NCI-H2171 treated with DMSO at 0.1 percent for 48 hours (cell line): ENCODE measurements at regions not wholly inside any gene's neighbourhood (a gene's known extent, or its start where the extent isn't known, plus 50 kb on each side); places are given as distances from the start of the nearest gene placed in this dataset.
"Not testable (repeated sequence)": the region's sequence is repeated elsewhere in the genome, so short reads cannot be mapped to it uniquely, and the experiment has no call there.

Experiments
- DNase-seq: peaks from one replicate; lab custom pipeline; 2025; lab: John Stamatoyannopoulos, UW

DNA sequence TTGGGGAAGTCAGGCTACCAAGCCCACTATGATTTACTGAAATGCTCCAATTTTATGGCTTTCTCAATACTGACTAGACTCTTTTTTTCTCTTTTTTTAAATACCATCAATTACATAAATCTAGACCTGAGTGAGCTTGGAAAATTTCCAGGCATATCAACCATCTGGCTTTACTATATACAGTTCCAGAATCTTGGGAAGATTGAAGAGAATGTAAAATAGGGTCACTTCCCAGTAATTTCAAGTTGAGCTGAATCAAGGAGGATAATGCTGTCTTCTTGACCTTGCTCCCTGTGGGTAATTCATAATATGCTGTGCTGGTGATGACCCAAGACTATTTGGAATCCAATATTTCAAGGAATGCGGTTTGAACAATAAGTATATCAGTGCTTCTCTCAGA is 108.1 kb downstream of the MAP3K21 start:
- peak; percentile 66 for DNase-seq

DNA sequence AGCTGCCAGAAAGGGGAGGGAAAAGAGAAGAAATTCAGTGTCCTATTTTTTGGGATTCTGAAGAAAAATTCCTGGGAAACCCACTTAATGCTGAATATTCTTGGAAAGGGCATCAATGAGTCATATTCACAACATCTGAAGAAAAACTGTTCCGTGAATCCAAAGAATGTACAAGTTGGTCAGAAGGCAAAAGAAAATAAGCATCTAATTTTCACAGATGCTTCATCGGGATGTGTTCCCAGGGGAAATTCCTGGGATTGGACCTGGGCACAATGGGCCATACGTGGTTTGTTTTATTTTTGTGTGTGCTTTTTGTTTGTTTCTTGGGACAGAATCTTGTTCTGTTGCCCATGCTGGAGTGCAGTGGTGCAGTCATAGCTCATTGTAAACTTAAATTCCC is 112.2 kb downstream of the MAP3K21 start:
- no peak for DNase-seq

DNA sequence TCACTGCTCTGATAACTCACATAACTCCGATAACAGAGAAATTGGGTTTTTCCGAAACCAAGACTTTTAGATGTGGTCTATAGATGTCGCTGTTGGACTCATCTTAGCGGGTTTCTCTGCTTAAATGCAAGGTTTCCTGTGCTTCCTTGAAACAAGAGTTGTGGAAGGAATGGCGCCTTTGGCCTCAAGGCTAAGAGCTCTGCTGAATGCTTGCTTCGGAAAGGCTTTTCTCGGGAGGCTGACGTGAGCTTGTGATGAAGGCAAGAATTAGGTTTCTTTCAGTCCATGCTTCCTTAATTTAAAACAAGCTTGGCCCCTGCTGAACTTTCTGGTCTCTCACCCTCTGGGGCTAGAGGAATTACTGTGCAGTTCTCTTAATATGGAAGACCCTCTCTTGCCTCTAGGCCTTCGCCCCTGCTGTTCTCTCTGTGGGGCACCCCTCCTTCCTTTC is 113.5 kb downstream of the MAP3K21 start:
- DNase-seq: peak; percentile 75

DNA sequence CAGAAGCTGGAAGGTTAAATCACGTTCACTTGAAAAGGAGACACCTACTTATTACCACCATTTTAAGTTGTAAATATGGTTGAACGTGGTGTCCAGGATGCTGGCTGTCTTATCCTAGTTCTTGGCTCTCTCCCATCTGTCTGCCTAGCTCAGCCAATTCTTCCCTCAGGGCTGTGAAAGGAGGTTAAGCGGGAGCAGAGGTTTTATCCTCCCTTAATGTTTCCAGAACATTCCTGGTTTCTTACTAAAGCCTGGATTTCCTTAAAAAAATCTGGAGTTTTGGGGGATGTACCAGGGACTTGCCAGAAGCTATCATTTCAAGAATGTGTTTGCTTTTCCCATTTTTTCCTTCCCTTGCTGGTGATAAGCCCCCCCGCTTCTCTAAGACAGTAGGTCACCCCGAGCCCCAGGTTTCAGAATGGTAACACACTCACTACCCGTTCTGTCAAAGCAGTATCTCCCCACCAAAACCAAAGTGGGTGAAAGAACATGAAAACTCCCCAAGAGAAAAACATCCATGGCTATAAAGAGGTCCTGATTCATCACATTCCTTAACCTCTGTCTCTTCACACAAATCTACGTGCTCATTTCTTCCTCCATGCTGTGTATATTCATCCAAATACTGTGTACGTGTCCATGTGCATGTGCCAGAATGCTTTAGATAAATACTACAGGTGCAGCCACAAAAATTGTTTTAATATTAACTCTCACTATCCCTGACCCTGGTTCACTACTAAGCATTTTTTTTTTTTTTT is 114.7 kb downstream of the MAP3K21 start:
- peak; percentile 5 for DNase-seq

DNA sequence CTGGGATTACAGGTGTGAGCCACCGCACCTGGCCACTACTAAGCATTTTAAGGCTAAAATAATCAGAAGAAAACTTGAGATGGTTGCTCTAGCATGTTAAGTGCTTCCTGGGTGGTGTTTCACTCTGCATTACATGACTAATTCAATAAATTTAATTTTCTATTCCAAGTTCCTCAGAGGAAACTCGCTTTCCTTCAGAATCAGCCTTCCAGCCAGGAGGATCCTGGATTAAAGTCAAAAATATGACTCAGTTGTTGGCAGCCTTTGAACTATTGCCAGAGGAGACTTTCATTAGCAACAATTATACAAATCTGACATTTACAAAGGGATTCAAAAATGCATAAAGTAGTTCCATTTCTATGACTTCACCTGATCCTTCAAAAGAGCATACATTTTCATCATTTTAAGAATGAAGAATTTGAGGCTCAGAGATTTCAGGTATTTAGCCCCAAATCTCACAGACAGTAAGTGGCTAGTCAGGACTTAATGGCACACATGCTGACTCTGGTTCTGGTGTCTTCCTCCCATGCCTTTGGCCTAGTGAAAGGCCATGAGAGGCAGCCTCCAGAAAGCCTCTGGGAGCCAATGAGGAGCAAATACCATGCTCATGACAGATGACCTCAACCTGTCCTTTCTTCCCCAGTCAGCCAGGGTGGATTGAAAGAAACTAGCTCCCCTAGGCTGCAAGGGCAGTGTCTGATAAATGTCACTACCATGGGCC is 115.7 kb downstream of the MAP3K21 start:
- no peak for DNase-seq

DNA sequence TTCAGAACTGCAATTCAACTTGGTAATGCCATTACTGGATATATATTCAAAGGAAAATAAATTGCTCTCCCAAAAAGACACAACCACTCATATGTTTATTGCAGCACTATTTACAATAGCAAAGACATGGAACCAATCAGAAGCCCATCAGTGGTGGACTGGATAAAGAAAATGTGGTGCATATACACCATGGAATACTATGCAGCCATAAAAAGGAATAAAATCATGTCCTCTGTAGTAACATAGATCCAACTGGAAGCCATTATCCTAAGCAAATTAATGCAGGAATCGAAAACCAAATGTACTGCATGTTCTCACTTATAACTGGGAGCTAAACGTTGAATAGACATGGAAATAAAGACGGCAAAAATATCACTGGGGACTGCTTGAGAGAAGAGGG is 117.0 kb downstream of the MAP3K21 start:
- DNase-seq: no peak

DNA sequence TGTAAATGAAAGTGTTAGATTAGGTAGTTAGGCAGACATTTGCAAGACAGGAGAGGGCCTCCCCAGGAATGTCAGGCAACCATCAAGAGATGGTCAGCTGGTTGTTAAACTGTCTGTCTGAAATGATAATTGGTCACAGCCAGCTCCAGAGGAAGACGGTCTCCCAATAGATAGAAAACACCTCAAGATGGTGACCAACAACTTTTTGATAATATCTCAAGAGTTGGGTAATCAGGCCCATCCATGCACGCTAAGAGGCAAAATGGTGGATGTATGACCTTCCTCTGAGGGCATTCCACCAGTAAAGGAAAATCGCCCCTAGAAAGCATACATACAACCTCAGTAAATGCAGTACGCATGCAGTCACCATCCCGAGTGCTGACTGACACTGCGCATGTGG is 118.2 kb downstream of the MAP3K21 start:
- DNase-seq: no peak

DNA sequence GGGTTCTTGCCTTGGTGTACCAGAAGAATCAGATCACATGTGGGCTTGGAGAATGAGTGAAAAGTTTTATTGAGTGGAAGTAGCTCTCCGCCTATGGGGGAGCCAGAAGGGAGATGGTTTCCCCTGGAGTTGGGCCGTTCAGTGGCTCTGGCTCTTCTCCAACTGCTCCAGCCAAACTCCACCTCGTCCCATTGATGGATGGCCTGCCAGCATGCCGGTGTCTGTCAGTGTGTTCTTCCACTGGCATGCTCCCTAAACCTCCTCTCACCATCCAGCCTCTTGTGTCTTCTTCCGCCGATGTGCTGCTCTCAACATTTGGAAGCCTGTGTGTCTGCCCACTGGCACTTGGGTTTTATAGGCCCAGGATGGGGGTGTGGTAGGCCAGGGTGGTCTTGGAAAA is 119.4 kb downstream of the MAP3K21 start:
- DNase-seq: no peak

DNA sequence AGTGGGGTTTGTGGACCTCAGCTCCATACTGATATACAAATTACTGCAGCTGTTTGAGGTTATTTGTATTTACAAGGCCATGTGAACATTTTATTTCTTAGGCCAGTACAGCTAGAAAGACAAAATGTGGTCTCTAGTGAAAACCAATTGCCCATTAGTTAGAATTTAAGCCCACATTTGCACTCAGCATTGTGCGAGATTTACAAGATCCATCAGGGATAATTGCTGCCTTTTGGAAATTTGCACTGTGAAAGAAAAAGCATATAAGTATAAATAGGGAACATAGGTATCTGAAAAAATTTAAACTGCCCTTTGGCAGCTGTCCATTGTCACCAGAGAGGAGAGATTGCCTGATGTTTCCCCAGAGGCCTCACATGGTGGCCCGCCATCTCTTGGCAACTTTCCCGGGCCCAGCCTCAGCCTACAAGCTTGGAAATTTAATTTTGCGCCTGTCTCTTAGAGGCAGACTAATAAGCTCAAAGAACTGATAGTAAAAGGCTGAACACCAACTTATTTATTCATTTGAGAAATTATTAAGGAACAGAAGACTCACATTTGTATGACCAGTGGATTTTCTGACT is 120.7 kb downstream of the MAP3K21 start:
- DNase-seq: peak; percentile 71

DNA sequence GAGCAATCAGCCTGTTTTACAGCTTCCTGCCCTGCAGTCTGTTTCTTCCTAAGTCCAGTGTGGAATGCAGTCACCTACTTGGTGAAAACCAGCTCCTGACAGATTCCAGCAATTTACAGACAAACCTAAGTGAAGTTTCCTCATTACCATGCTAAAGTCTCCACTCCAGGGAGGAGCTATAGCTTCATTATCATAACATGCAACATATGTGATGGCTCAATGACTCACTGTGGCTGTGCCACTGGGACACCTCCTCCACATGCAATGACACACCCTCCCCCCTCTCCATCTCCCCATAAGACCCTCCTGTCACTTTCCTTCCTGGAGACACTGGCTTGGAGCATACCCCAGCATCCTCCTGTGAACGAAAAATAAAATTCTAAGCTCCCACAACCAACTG is 125.2 kb downstream of the MAP3K21 start:
- DNase-seq: no peak

DNA sequence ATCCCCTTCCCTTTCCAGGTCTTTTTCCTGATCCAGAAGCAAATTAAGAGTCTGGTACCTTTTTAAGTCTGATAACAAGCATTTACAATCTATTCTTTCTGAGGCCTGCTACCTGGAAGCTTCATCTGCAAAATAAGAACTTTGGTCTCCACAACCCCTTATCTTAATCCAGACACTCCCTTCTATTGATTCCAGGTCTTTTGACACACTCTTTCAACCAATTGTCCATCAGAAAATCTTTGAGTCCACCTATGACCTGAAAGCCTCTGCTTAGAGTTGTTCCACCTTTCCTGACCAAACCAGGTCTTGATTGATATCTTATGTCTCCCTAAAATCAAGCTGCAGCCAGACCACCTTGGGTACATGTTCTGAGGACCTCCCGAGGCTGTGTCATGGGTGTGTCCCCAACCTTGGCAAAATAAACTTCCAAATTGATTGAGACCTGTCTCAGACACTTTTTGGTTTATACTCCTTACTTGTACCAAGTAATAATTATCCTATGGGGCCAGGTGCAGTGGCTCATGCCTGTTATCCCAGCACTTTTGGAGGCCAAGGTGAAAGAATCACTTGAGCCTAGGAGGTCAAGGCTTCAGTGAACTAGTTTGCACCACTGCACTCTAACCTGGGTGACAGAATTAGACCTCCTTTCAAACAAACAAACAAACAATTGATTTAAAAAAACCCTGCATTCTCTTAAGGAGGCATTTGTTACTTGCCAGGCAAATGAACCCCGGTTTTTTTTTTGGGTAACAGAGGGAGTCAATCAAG is 126.1 kb downstream of the MAP3K21 start:
- no peak for DNase-seq

DNA sequence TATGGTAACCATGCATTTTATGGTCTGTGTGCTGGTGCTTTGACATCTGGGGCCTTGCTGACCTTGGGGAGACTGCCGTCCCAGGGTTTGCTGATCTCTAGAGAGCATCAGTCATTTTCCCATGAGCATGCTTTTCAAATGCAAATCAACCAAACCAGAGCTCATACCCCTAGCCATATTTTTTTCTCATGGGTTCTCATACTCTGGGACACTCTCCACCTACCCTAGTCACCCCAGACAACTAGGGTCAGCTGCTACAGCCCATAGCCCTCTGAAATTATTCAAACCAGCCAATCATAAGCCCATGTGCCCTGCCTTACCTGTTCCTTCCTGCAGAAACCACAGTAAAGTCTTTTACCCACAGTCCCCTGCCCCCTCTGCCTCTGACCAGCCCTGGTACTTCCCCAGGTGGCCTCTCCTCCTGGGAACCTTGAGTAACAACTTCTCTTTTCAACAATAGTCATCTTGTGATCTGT is 132.0 kb downstream of the MAP3K21 start:
- no peak for DNase-seq

DNA sequence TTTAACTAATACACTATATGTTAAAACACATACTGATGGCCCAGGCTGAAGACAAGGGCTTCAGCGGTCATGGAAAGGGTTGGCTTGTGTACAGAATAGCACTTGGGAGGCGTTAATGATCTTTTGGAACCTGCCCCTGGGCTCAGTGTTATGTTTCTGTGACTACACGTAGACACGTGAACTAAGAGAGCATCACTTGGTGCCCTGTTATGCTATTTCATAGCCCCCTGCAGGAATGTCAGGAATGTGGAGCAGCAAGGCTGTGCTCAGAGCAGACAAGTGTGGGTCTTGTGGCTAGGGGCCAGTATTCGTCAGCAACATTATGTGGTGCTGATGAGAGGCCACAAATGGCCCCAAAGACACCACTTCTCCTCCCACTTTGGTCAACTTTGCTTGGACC is 132.4 kb downstream of the MAP3K21 start:
- no peak for DNase-seq

DNA sequence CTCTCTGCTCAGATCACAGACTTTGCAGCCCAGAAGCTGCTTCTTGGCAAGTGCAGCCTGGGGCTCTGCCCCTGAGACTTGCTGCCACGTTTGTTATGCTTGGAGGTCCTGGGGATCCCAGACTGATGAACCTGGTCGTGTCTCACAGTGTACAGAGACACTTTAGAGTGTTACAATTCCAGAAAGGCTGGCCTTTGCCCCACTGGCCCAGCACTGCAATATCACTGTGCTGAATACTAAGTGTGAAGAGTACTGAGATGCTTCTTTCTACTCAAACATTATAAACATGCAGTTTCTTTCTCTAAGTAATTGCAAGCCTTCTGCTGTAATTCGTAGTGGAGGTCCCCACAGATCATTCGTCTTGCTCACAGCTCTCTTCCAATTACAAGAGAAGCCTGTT is 133.2 kb downstream of the MAP3K21 start:
- no peak for DNase-seq

DNA sequence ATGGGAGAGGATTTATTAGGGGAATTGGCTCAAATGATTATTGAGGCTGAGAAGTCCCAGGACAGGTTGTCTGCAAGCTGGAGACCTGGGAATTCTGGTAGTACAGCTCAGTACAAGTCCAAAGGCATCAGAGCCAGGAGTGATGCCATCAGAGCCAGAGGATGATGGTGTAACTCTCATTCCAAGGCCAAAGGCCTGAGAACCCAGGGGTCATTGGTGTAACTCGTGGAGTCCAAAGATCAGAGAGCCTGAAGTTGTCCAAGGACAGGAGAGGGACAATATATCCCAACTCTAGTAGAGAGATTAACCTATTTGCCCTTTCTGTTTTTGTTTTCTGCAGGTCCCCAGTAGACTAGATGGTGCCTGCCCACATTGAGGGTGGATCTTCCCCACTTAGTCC is 134.3 kb downstream of the MAP3K21 start:
- DNase-seq: no peak

DNA sequence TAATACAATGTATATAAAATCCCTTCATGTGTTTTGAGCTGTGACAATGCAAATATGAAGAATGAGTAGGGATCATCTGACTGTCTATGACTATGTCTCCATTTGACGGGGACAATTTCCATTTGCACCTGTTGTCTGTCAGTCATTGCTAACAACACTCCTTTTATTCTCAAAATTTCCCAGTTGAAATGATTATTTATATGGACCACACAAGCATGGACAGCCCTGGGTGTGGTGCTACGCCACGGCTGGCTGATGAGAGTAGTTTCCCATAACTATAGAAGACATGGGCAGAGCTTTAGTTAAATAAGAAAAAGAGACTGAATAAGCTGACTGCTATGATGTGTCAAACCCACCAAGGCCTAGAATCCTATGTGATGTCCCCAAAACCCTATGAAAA is 135.8 kb downstream of the MAP3K21 start:
- no peak for DNase-seq

DNA sequence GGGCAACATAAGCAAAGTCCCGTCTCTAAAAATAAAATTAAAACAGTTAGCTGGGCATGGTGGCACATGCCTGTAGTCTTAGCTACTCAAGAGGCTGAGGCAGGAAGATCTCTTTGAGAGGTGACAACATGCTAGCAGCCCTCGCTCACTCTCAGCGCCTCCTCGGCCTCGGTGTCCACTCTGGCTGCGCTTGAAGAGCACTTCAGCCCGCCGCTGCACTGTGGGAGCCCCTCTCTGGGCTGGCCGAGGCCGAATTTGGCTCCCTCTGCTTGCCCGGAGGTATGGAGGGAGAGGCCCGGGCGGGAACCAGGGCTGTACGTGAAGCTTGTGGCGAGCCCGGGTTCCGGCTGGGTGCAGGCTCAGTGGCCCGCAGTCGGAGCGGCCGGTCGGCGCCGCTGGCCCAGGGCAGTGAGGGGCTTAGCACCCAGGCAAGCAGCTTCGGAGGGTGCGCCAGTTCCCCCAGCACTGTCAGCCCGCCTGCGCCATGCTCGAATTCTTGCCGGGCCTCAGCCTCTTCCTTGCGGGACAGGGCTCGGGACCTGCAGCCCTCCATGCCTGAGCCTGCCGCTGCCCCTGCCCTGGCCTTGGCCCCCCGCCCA is 138.3 kb downstream of the MAP3K21 start:
- no peak for DNase-seq

DNA sequence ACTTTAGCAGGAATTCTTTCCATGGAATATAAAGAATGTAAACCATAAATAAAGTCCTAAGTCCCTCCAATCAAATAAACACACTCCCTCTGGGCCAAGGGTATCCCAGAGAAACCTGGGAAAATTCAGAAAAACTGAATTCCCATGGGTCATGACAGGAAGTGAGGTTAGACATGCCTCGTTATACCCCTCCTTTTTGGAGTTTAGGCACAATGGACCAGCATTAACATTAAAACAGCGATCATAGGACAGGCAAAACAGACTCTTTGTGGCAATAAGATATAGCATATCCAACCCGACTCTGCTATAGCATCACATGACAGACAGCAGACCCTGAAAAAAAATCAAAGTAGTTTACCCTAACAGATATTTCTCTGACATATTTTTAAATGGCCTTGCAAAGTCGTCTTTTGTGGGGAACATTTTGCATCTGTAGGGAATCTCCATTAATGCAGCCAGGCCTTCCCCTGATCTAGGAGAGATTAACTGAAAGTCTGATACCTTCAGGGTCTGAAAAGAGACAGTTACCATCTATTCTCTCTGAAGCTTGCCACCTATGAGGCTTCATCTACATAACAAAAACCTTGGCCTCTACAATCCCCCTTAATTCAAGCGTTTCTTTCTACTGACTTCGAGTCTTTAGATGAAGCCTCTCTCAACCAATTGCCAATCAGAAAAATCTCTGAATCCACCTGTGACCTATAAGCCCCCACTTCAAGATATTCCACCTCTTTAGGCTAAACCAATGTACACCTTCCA is 143.0 kb upstream of the KCNK1 start:
- no peak for DNase-seq

DNA sequence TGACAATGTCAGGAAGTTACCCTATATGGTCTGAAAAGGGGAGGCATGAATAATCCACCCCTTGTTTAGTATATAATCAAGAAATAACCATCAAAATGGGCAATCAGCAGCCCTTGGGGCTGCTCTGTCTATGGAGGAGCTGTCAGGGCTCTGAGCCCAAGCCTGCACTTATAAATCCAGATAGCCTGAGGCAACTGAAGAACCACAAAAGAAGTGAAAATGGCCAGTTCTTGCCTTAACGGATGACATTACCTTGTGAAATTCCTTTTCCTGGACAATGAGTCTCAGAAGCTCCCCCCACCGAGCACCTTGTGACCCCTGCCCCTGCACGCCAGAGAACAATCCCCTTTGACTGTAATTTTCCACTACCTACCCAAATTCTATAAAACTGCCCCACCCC is 142.1 kb upstream of the KCNK1 start:
- DNase-seq: not testable (repeated sequence)

DNA sequence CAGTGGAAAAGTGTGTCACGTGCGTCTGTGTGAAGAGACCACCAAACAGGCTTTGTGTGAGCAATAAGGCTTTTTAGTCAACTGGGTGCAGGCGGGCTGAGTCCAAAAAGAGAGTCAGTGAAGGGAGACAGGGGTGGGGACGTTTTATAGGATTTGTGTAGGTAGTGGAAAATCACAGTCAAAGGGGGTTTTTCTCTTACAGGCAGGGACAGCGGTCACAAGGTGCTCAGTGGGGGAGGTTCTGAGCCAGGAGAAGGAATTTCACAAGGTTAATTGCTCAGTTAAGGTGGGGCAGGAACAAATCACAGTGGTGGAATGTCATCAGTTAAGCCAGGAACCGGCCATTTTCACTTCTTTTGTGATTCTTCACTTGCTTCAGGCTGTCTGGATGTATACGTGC is 141.1 kb upstream of the KCNK1 start:
- not testable (repeated sequence) for DNase-seq

DNA sequence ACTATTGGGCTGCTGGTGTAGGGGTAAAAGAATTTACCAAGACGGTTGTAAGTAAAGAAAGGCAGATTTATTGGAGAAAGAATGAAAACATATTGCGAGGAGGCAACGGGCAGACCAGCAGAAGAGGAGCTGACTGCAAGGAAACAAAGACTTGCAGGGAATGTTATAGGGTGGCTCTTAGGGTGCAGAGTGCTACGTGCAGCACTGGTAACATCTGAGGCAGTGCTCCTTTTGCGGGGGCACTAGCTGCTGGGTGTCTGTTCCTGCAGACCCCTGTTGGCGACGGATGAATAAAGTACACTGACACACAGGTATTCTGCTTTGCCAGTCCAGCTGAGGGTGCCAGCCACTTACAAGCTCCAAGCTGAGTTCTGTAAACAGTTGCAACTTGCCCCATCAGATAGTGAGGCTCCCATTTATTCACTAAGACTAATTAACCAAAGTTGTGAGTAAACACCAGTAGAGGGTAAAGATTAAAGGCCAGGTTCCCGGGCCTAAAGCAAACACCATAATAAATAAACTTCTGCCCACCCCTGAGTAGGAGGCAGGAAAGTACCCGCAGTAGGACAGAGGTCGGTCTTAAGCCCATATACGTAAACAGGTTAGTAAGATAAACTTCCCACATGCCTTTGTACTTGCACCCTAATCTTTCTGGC is 140.2 kb upstream of the KCNK1 start:
- DNase-seq: no peak
